ENCODE measurements at regions not wholly inside any gene's neighbourhood (a gene's known extent, or its start where the extent isn't known, plus 50 kb on each side); places are given as distances from the start of the nearest gene placed in this dataset.

- no peak for TF ChIP-seq ZNF687 (CRISPR knock-in tag; IDR thresholded peaks at IDR 0.05)
- no peak for TF ChIP-seq FOXO4 (CRISPR knock-in tag; conservative IDR thresholded peaks at IDR 0.05)
- TF ChIP-seq ZNF75D (CRISPR knock-in tag; IDR thresholded peaks at IDR 0.05; ENCODE audit: borderline replicate concordance), result no peak
- no peak for TF ChIP-seq AHR (CRISPR knock-in tag; IDR thresholded peaks at IDR 0.05)
- TF ChIP-seq GZF1 (CRISPR knock-in tag; IDR thresholded peaks at IDR 0.05), result no peak
- no peak for TF ChIP-seq MYPOP (CRISPR knock-in tag; IDR thresholded peaks at IDR 0.05)
- TF ChIP-seq ZNF441 (CRISPR knock-in tag; IDR thresholded peaks at IDR 0.05; ENCODE audit: borderline replicate concordance), result no peak
- TF ChIP-seq ZNF432 (CRISPR knock-in tag; IDR thresholded peaks at IDR 0.05; ENCODE audit: borderline replicate concordance), result no peak
Observed at GRCh38 chr12:75699728-75700496, 188.5 kb upstream of the KRR1 start (continued).
